ENCODE measurements at regions not wholly inside any gene's neighbourhood (a gene's known extent, or its start where the extent isn't known, plus 50 kb on each side); places are given as distances from the start of the nearest gene placed in this dataset.

- TF ChIP-seq TAF1 (IDR thresholded peaks at IDR 0.05; ENCODE audit: low read depth, low read length) (no peak), SRF (IDR thresholded peaks at IDR 0.05; ENCODE audit: low read depth, low read length) (no peak), CBX8 (IDR thresholded peaks at IDR 0.05; ENCODE audit: borderline replicate concordance, low read depth, low read length) (no peak), NANOG (IDR thresholded peaks at IDR 0.05; ENCODE audit: insufficient read depth, low read depth, low read length, poor library complexity, severe bottlenecking) (no peak), RBBP5 (IDR thresholded peaks at IDR 0.05; ENCODE audit: borderline replicate concordance, low read depth, low read length) (no peak)
- TF ChIP-seq, protein P1, sequence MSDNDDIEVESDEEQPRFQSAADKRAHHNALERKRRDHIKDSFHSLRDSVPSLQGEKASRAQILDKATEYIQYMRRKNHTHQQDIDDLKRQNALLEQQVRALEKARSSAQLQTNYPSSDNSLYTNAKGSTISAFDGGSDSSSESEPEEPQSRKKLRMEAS (IDR thresholded peaks at IDR 0.05): no peak
Observed at GRCh38 chr3:124084022-124084881, 92.3 kb upstream of the ROPN1 start (continued).
